HG02852 (cell line): ENCODE measurements at regions not wholly inside any gene's neighbourhood (a gene's known extent, or its start where the extent isn't known, plus 50 kb on each side); places are given as distances from the start of the nearest gene placed in this dataset.

Experiments used
- ATAC-seq: cut with Tn5 transposase; IDR thresholded peaks from one replicate; pipeline ENCODE4 v1.9.1; 2021; ENCODE audit warnings: mild to moderate bottlenecking, moderate library complexity; ENCODE audit not compliant: unreplicated experiment

GRCh38 chrX:106341823-106342222 is 173.7 kb downstream of the PWWP3B start:
- no peak for ATAC-seq

DNA sequence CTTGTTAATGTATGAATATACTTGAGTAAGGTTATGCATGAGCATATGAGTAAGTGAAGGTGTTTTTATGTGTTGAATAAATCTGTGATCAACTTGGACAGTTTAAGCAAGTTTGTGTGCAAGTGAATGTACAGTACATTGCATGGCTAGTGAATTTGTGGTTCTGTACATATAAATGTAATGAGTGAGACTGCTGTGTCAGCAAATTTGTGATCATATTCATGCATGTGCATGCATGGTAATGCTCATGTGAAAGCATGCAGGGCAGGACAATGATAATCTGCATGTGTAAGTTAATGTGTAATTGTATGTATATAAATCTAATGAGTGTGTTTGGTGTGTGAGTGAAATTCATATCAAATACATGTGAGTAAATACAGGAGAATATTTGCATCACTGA is 188.5 kb downstream of the PWWP3B start:
- ATAC-seq = no peak

DNA sequence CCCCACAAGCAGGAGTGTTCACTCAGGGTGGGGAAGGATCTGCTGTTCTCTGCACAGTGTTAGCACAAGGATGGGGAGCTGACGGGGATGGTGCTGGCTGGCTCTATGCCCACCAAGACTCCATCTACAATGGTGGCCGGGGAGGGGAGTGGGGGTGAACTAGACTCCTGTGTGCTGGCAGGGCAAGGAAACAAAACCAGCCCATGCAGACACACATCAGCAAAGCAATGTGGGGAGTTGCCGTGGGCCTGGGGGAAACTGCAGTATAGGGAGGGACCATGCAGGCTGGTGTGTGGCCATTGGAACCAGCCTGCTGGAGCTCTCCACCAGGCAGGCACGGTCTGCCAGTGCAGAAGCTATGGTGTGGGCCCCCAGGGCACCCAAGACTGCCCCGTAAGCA is 195.1 kb downstream of the PWWP3B start:
- ATAC-seq = no peak

DNA sequence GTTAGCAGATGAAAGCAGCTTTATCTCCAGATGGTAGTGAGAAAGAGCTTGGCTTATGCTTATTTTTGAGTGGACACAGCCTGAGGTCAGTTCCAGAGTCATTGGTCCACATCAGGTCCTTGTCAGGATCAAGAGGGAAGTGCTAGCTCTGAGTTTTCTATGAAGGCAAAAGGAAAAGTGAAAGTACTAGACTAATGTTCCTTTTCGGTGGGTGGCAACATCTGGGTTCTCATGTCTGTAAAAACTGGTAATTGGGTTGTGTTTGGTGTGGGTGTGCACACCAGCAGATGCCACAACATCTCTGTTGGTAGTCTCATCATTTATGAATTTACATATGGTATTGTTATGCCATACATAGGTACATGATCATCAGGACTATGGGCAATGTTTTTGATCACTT is 210.5 kb downstream of the PWWP3B start:
- ATAC-seq = peak; percentile 74

- no peak for ATAC-seq
Measured at GRCh38 chrX:106391284-106391911, 220.4 kb upstream of the RADX start.

- ATAC-seq = no peak
Measured at GRCh38 chrX:106392346-106392745, 219.4 kb upstream of the RADX start.

DNA sequence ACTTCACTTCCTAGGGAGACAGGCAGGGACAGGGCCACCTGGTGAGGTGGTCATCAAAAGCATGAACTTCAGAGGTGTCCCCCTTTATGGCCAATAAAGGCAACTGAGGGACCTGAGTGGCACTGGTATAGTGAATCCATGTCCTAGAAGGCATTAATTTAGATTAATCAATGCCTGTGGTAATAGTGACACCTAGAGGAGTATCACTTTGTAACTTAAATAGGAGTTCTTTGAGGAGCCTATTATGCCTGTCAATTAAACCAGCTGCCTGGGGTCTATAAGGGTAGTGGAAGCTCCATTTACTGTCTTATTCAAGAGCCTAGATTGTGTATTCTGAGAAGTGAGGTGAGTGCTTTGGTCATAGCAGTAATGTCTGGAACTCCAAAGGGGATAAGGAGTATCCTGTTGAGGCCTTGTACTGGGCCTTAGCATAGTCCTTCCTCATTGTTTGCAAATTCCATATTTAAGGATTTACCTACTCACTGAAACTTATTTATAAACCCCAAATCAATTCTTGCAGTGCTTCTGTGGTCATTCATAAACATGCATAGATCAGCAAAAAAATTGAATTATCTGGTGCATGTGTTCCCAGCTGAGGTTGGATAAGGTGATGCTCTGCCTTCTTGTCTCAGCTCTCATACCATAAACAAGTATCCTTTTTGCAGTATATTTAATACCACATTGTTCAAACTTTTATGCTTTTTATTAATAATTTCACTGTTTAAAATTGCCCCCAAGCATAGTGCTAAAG is 213.8 kb upstream of the RADX start:
- no peak for ATAC-seq

GRCh38 chrX:106401965-106402559 is 209.7 kb upstream of the RADX start:
- ATAC-seq = no peak

DNA sequence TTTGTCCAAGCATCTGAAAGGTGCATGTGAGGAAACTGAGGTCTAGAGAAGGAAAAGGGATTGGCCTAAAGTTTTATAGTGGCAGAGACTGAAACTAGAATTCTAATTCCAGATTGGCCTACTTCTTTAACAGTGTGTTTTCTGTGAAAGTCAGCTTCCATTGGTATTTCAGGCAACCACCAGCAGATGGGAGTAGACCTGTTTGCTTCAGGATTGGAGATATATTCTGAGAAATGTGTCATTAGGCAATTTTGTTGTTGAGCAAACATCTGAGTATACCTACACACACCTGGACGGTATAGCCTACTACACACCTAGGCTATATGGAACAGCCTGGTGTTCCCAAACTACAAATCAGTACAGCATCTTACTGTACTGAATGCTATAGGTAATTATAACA is 207.3 kb upstream of the RADX start:
- no peak for ATAC-seq

- ATAC-seq = peak; percentile 93
Measured at GRCh38 chrX:106415276-106415895, 196.4 kb upstream of the RADX start.

- ATAC-seq = no peak
Measured at GRCh38 chrX:106436691-106437090, 175.1 kb upstream of the RADX start.

DNA sequence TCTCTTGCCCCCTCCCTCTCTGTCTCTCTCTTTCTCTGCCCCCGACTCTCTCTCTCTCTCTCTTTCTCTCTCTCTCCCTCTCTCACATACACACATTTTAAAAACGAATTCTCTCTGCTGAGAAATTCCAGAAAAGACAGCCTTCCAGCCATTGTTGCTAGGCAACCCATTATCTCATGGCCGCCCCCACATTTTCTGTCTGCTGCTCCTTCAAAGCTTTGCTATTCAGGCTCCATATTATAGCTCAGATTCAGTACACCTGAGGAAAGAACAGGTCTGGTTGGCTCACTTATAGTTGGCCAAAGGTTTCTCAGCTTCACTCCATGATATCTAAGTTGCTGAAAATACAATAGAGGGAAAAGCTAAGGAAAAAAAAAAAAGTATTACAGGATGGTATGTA is 174.4 kb upstream of the RADX start:
- ATAC-seq = no peak

DNA sequence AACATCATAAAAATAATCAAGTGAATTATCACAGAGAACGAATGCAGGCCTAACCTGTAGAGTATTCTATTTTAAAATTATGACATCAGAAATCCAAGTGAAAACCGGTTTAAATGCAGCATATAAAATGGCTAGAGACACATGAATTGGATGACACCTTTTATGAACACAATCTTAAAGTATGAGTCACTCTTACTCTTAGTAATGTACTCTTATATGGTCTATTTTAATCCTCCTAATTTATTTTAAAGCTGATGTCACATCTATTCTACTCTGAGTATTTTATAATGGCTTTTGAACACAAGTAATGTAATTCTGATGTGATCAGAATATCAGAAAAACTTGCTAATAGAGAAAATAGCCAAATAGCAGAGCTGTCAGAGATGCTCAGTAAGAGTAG is 161.4 kb upstream of the RADX start:
- no peak for ATAC-seq

DNA sequence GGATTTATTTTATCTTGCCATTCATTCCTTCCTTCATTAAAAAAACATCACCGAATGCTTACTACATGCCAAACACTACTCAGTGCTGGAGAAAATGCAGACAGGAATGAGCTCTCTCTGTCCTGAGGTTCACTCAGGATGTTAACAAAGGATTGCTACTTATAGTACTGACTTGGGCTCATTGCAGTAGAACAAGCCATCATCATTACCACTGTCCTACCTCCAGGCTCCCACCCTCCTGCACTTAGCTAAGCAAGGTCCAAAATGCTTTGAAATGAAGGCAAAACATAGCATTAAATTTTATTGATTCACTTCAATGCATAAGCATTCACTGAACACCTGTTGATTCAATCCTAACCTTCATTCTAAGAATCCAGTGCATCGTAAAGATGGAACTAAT is 159.8 kb upstream of the RADX start:
- ATAC-seq = no peak

DNA sequence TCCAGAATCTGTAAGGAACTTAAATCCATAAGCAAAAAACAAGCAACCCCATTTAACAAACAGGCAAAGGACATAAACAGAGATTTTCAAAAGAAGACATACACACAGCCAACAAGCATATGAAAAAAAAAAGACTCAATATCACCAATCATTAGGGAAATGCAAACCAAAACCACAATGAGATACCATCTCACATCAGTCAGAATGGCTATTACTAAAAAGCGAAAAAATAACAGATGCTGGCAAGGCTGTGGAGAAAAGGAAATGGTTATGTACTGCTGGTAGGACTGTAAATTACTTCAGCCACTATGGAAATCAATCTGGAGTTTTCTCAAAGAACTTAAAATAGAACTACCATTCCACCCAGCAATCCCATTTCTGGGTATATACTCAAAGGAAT is 156.8 kb upstream of the RADX start:
- ATAC-seq = no peak

- ATAC-seq = no peak
Measured at GRCh38 chrX:106457802-106458201, 154.0 kb upstream of the RADX start.

GRCh38 chrX:106467422-106467821 is 144.4 kb upstream of the RADX start:
- ATAC-seq = no peak

DNA sequence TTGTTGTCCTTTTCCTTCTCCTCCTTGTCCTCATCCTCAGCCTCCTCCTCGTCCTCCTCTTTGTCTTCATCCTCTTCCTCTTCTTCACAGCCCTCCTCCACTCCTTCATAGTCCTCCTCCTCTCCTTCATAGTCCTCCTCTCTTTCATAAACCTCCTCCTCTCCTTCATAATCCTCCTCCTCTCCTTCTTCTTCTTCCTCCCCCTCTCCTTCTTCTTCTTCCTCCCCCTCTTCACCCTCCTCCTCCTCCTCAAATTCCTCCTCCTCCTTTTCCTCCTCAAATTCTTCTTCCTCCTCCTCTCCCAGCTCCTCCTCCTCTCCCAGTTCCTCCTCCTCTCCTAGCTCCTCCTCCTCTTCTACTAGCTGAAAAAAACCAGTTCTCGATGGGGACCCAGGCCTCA is 143.8 kb upstream of the RADX start:
- no peak for ATAC-seq

GRCh38 chrX:106468433-106468832 is 143.3 kb upstream of the RADX start:
- no peak for ATAC-seq

DNA sequence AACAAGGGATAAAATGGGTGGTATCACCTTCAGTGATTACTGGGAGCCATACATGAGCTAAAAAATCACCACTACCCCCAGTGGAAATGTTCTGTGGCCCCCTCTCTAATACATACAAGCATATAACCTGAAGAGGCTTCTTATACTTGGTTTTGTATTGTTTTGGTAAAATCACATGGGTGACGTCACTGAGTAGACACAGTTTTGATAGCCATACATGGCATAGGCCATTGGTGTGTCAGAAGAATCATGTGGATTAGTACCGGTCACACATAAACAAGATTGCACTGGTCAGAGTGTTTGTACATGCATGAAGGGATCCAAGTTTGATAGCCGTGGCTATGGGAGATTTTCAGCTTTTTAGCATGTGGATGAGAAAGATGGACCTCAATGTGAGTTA is 131.9 kb upstream of the RADX start:
- ATAC-seq = no peak

DNA sequence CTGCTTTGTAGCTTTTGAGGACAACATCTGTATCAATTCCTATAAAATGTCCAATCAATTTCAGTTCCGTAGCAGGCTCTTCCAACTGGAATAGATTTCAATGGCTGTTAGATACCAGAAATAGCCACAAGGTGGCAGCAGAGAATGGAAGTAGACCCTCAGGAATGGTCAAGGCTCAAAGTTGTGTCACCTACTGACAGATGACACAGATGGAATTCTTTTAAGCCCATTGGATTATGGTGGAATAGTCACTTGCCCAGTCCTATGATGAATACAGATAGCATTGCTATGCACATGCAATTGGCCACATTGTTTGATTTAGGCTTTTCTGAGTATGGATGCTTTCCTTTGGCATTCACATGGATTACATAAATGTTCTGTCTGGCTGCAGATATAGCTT is 130.4 kb upstream of the RADX start:
- ATAC-seq = peak; percentile 22

- ATAC-seq = peak; percentile 96
Measured at GRCh38 chrX:106484233-106484632, 127.5 kb upstream of the RADX start.
